DOHH2 (cell line): ENCODE measurements at regions not wholly inside any gene's neighbourhood (a gene's known extent, or its start where the extent isn't known, plus 50 kb on each side); places are given as distances from the start of the nearest gene placed in this dataset.

Source experiments
- CTCF ChIP-seq: fragments of 200-600 bp; sonication (generic); IDR thresholded peaks from one replicate; pipeline ENCODE4 v1.5.1; 2014; ENCODE audit warnings: antibody characterized with exemption, mild to moderate bottlenecking, low read depth, low read length; ENCODE audit not compliant: poor library complexity, severe bottlenecking
- EZH2phosphoT487 ChIP-seq: fragments of 200-600 bp; sonication (generic); IDR thresholded peaks from 2 replicates; pipeline ENCODE4 v1.6.1; 2017; ENCODE audit warnings: borderline replicate concordance, mild to moderate bottlenecking, antibody characterized with exemption, low read length, moderate library complexity, mixed read lengths

DNA sequence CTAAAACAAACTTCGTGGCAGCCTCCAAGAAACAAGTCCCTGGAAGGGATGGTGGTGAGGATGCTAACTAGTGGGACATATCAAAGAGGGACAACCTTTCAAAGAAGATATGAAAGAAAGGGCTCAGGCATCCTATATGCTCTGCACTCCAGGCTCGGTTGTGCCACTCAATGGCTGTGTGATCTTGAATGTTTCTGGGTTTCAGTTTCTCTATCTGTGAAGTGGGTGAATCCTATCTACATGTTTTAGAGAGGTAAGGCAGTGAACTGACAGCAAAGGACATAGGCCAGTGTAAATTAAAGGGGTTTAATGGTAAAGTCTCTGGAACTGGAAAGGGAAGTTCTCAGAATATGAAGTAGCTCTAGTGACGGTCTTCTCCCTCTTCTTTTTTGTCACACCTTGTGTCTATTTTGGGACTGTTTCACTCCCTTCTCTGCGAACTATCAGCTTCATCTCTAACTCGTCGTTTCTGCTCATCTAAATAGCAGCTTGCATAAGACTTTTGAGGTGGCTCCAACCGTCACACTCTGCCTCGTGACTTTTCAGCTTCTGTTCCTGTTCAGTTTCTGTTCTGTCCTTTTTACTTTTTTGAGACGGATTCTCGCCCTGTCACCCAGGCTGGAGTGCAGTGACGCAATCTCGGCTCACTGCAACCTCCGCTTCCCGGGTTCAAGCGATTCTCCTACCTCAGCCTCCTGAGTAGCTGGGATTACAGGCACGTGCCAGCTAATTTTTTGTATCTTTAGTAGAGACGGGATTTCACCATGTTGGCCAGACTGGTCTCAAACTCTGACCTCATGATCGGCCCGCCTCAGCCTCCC, 273.6 kb downstream of the SUDS3 start:
- TF ChIP-seq CTCF (no peak), EZH2phosphoT487 (no peak)
